ENCODE measurements at regions not wholly inside any gene's neighbourhood (a gene's known extent, or its start where the extent isn't known, plus 50 kb on each side); places are given as distances from the start of the nearest gene placed in this dataset.

DNA sequence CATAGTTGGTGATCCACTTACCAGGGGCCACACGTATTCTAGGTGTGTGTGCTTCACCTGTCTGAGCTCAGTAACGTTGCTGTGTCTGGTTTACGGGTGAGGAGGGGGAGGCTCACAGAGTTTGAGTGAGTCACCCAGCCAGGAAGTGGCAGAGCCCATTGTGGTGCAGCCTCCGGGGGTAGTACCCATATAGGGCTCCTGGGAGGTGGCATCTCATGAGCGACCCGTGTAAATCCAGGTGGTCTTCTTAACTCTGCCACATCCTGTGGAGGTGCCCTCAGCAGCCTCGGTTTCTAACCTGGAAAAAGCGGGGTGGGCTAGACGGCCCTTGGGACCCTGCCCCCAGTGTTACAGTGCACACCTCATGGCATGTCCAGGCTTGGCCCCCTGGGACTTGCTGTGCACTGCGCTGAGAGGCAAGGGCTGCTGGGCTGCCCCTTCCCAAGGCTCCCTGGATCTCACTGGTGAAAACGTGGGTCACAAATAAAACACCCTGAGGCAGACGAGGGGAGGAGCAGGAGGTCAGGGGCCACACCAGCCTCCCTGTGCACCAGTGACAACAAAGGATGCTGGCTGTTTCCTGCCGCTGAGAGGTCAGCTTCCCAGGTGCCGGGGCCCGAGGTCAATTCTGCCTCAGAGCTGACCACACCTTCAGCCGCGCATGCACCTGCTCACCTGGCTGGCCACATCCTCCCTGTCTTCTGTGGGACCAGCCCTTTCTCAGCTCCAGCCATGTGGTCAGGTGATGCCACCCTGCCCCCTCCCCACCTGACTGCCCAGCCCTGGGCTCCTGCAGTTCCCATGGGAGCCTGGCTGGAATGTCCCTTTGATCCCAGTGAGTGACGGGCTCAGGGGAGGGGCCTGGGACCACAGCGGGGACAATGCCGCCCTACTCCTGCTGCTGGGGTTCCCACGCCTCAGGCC, 305.1 kb downstream of the CTTN start:
- DNase-seq (ENCODE audit: low spot score): no peak

DNA sequence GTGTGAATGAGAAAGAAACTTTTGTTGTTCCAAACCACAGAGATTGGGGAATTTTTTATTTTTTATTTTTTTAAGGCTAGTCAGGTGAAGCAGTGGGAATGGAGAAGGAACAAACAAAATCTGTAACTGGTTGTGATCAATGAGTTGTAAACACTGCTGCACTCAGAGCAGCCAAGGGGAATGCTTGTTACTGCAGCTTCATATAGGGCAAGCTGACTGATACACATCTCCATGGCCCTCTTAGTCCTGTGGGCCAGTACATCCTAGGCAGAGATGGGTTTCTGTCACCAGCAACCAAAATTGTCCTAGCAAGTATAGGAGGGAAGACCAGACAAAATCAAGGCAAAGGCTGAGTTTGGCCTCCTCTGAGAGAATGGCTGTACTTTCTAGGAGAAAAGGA, 306.8 kb downstream of the CTTN start:
- DNase-seq (ENCODE audit: low spot score): no peak

- DNase-seq (ENCODE audit: low spot score): no peak
Measured at GRCh38 chr11:70705930-70706329, 307.6 kb downstream of the CTTN start.

- no peak for DNase-seq (ENCODE audit: low spot score)
Measured at GRCh38 chr11:70707821-70708220, 309.5 kb downstream of the CTTN start.

- no peak for DNase-seq (ENCODE audit: low spot score)
Measured at GRCh38 chr11:70709596-70709995, 311.3 kb downstream of the CTTN start.

DNA sequence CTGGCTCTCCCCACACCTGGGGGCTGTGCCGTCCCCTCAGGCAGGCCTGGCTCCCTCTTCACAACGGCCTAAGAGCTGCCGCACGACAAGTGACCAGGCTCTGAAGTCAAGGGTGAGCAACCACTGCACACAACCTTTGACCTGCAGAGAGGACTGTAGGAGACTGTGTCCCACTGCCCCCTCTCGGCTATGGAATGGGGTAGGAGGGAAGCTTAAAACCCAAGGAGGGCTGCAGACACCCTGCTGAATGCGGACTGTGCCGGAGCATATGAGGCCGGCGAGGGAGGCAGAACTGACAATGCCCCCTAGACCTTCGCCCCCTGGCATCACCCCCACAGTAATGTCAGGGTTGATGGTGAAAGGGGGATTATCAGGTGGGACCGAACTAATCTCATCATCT, 311.9 kb downstream of the CTTN start:
- DNase-seq (ENCODE audit: low spot score): no peak

DNA sequence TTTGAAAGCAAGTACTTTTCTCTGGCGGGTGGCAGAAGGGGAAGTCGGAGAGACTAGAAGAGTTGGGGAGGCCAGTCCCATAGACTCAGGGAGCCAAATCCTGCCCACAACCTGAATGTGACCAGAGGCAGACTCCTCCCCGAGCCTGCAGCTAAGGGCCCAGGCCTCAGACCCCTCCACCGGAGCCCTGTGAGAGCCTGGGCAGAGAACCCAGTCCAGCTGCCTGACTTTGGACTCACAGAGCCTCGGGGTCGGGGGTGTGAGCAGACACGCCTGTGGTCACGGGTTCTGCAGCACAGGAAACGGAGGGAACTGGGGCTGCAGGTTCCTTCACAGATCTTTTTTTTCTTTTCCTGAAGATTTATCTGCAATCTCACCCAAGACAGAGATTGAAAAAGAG, 312.3 kb downstream of the CTTN start:
- no peak for DNase-seq (ENCODE audit: low spot score)

- DNase-seq (ENCODE audit: low spot score): no peak
Measured at GRCh38 chr11:70711095-70711910, 313.0 kb downstream of the CTTN start.

GRCh38 chr11:70711911-70712185, 313.5 kb downstream of the CTTN start:
- no peak for DNase-seq (ENCODE audit: low spot score)

GRCh38 chr11:70712471-70712870, 314.1 kb downstream of the CTTN start:
- peak; percentile 70 for DNase-seq (ENCODE audit: low spot score)

DNA sequence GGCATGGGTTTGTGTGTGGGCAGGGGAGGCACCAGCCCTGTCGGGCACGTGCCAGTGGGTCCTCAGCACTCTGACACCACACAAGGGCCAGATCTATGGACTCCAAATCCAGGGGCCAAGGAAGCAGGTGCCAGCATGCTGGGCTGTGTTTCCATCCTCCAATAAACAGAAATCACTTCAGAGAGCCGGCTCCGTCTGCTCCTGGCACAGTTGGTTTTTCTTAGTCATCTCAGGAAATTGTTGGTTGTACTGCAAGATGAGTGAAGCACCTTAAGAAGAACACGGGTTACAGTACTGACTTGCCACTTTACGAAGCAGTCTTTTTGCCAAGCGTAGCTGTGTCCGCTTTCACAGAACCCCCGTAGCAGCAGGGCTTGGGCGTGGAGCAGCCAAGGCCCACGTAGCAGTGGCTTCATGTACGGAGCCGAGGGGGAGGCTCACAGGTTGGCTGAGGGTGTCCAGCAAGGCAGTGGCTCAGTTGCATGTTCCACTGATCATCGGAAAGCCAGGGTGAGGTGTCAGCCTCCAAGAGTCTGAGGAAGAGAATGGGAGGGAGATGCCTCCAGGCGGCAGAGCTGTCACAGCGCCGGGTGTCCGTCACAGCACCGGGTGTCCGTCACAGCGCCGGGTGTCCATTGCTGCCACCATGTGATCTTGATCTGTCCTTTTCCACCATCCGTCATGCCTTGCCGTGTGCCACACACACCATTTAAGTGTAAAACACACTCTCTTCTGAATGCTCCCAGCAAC, 314.9 kb downstream of the CTTN start:
- no peak for DNase-seq (ENCODE audit: low spot score)

- no peak for DNase-seq (ENCODE audit: low spot score)
Measured at GRCh38 chr11:70713988-70714665, 315.8 kb downstream of the CTTN start.

GRCh38 chr11:70715166-70715951, 317.0 kb downstream of the CTTN start:
- DNase-seq (ENCODE audit: low spot score): no peak

DNA sequence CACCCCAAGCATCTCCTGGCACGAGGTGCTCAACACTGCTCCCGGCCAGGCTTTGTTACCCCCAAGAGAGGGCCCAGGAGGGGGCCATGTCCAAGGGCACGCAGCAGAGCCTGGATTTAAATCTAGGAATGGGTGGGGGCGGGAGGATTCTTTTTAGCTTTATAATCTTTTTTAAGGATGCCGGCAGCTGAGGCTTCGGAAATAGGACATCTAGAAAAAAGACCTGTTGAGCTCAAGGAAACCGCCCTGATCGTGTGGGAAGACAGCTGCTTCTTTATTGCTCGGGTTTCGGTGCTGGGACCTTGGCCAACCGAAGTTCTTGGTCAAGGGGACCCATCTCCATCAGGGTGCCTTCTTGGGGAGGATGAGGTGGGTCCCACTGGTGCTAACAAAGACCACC, 317.9 kb downstream of the CTTN start:
- DNase-seq (ENCODE audit: low spot score): no peak

DNA sequence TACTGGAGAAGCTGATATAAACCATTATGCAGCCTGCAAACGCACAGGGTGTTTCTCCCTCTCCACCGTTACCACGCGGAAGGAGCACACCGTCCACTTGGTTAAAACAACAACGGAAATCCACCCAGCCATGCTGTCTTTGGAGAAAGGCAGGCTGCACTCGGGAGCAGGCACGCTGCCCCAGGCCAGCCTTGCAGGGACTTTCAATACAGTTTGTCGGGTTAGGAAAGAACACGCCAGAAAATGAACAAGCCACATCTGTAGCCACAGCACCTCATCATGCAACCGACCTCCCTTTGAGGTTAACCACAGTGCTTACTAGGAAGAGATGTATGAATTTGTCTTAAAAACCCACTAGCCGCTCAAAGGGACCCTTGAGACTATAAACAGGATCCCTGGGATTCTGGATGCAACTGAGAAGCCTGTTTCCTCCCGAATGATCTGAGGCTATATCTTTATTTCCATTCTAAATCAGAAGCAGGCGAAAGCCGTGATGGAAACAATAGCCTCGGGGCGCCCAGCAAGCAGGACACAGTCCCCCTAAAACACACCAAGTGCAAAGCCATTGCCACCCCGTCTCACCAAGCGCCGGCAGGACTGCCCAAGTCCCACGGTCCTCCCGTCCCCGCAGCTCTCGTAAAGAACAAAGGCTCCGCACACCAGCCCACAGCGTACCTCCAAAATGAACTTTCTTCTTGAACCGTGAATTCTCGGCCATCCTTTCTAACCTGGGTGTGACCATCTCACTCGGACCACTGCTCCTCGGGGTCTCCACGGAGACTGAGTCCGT, 318.9 kb downstream of the CTTN start:
- no peak for DNase-seq (ENCODE audit: low spot score)

DNA sequence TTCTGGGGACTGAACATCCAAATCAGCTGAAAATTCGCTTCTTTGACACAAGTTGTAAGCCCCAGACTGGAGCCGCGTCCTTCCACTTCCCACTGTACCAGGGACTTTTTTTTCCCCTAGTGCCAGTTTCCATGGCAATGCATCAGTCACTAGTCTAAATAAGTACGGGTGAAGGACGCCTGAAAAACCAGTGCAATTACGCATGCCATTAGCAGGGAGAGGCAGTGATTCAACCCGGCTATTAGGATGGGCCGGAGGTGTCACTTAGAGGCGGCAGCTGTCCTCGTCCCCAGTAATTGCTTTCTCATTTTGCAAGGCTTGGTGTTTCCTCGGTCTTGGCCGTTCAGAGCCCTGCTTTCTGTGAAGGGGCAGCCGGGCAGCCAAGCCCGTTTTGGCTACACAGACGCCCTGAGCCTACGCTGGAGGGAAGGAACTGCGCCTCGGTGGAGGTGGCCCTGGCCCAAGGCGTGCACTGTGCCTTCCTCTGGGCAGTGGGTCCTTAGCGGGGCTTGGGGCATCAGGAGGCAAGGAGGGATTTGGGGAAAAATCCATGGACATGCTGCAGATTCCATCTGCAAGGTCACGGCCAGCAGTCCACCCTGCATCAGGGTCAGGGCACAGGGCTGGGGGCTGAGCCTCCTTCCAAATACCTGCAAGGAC, 319.7 kb downstream of the CTTN start:
- no peak for DNase-seq (ENCODE audit: low spot score)

DNA sequence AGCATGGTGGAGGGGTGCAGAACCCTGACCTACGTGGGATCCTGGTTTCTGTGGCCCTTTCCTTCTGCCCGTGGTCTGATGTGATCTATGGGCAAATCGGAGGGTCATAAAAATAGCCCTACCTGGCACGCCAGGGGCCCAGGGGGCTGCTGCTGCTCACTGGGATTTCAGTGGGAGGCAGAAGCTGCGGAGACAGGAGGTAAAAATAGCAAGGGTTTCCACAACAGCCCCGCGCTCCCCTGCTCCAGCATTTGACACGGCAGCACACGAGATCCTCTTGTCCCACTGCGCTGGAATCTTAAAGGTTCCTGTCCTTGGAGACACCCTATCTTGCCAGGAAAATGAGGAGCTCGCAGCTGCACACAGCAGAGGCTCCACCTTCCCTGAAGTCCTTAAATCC, 321.2 kb downstream of the CTTN start:
- DNase-seq (ENCODE audit: low spot score): no peak

- no peak for DNase-seq (ENCODE audit: low spot score)
Measured at GRCh38 chr11:70720281-70720680, 322.0 kb downstream of the CTTN start.

DNA sequence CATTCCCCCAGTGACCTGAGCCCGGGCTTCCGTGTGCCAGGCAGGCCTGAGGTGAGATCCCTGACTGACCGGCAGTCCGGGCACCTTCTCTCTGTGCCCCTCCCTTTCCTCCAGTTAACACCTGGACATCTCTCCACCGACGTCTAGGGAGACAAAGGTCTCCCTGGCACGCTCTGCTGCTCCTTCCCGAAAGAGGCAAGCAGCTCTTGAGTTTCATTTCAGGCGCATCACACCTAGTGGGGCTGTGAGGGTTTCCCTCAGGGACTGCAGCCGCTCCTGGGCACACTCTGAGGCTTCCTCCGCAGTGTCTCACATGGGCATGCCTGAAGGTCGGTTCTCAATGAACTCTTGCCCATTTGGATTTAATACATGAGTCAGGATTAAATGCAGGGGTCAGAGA, 322.7 kb downstream of the CTTN start:
- no peak for DNase-seq (ENCODE audit: low spot score)

- no peak for DNase-seq (ENCODE audit: low spot score)
Measured at GRCh38 chr11:70725278-70725677, 326.9 kb downstream of the CTTN start.

Data from AG20443 (cell line).